B cell (primary cell): ENCODE measurements at regions not wholly inside any gene's neighbourhood (a gene's known extent, or its start where the extent isn't known, plus 50 kb on each side); places are given as distances from the start of the nearest gene placed in this dataset.

ENCODE experiments used
- ATAC-seq: fragments of 200-7000 bp; cut with Tn5 transposase; one replicate; pipeline ENCODE4 v1.10.0; 2021; ENCODE audit warnings: low read depth, mild to moderate bottlenecking, moderate number of reproducible peaks, moderate library complexity
- CTCF ChIA-PET: fragments of 350-600 bp; sonication (Branson Sonifier 250); formaldehyde crosslinking; loops from one replicate; lab custom pipeline; 2021; ENCODE audit warnings: antibody characterized with exemption, inconsistent platforms; lab: Charles Lee
- POLR2A ChIA-PET: fragments of 350-600 bp; sonication (Branson Sonifier 250); formaldehyde crosslinking; loops from one replicate; lab custom pipeline; 2021; ENCODE audit warnings: antibody characterized with exemption; lab: Charles Lee
- DNase-seq: peaks from one replicate; pipeline ENCODE4 v3.0.0; 2013
- H2AFZ ChIP-seq: 2 replicates; pipeline ENCODE4 v1.6.1; 2012; ENCODE audit warnings: mild to moderate bottlenecking, low read depth, low read length; ENCODE audit not compliant: insufficient read depth, poor library complexity, severe bottlenecking
- H3K27ac ChIP-seq, 2 donors: 1 replicate in 1 of 2; 2 replicates in 1 of 2; pipeline ENCODE4 v1.5.1; 2012 to 2013; ENCODE audit warnings: low read length in 2 of 2, mild to moderate bottlenecking in 2 of 2, moderate library complexity in 1 of 2
- H3K27me3 ChIP-seq, 4 experiments: fragments of 200-600 bp in 1 of 4; sonication (generic) in 1 of 4; replicated peaks in 1 of 4; 1 replicate in 2 of 4; 2 replicates in 2 of 4; pipeline versions ENCODE4 v1.6.1 to v1.7.0; 2013 to 2016; ENCODE audit warnings: low read length in 3 of 4, mild to moderate bottlenecking in 2 of 4, mixed read lengths in 1 of 4, moderate library complexity in 1 of 4; ENCODE audit not compliant: insufficient read depth in 4 of 4, control insufficient read depth in 3 of 4; ENCODE audit errors: control extremely low read depth in 1 of 4
- H3K36me3 ChIP-seq, 2 experiments: replicated peaks in 1 of 2; 1 replicate in 1 of 2; 2 replicates in 1 of 2; pipeline versions ENCODE4 v1.6.1 to v1.7.1; 2013; ENCODE audit warnings: low read length in 1 of 2; ENCODE audit not compliant: insufficient read depth in 2 of 2, control insufficient read depth in 1 of 2; ENCODE audit errors: control extremely low read depth in 1 of 2, extremely low read depth in 1 of 2
- H3K4me1 ChIP-seq, 2 donors: fragments of 200-600 bp in 1 of 2; sonication (generic) in 1 of 2; 1 replicate in 1 of 2; 2 replicates in 1 of 2; pipeline versions ENCODE4 v1.5.1 to v1.6.1; 2013 to 2017; ENCODE audit warnings: low read length in 2 of 2; ENCODE audit not compliant: control insufficient read depth in 2 of 2, insufficient read depth in 2 of 2
- H3K4me2 ChIP-seq: replicated peaks from 2 replicates; pipeline ENCODE3; 2012; ENCODE audit warnings: mild to moderate bottlenecking, low read depth, low read length; ENCODE audit not compliant: poor library complexity, severe bottlenecking
- H3K4me3 ChIP-seq, 5 experiments: fragments of 200-600 bp in 1 of 5; sonication (generic) in 1 of 5; 1 replicate in 3 of 5; 2 replicates in 2 of 5; pipeline versions ENCODE4 v1.5.1 to v1.7.0; 2011 to 2016; ENCODE audit warnings: low read length in 4 of 5, mild to moderate bottlenecking in 4 of 5, low read depth in 2 of 5, control low read depth in 1 of 5, moderate library complexity in 1 of 5; ENCODE audit not compliant: insufficient read depth in 1 of 5; ENCODE audit errors: control extremely low read depth in 1 of 5, extremely low read depth in 1 of 5
- H3K79me2 ChIP-seq: fragments of 200-600 bp; sonication (generic); one replicate; pipeline ENCODE4 v1.6.0; 2016; ENCODE audit warnings: low read length; ENCODE audit not compliant: control insufficient read depth, insufficient read depth
- H3K9ac ChIP-seq: fragments of 200-600 bp; sonication (generic); 2 replicates; pipeline ENCODE4 v1.6.1; 2017; ENCODE audit warnings: mild to moderate bottlenecking, low read length, moderate library complexity
- H3K9me3 ChIP-seq, 3 donors: one replicate each; pipeline versions ENCODE4 v1.6.1 to v1.7.1; 2013; ENCODE audit warnings: low read length in 2 of 3; ENCODE audit not compliant: control insufficient read depth in 2 of 3, insufficient read depth in 1 of 3; ENCODE audit errors: control extremely low read depth in 1 of 3
- H4K20me1 ChIP-seq: 2 replicates; pipeline ENCODE4 v1.6.0; 2012; ENCODE audit warnings: mild to moderate bottlenecking, low read length; ENCODE audit not compliant: insufficient read depth, control insufficient read depth, poor library complexity, severe bottlenecking
- H3K27ac Mint-ChIP-seq: one replicate; pipeline ENCODE4 v1.8.0; 2021; ENCODE audit warnings: mixed read lengths
- H3K27me3 Mint-ChIP-seq: one replicate; pipeline ENCODE4 v1.8.0; 2021; ENCODE audit warnings: mixed read lengths
- H3K4me1 Mint-ChIP-seq: one replicate; pipeline ENCODE4 v1.8.0; 2021; ENCODE audit warnings: mixed read lengths
- H3K4me3 Mint-ChIP-seq: one replicate; pipeline ENCODE4 v1.8.0; 2021; ENCODE audit warnings: mixed read lengths
- H3K9me3 Mint-ChIP-seq: one replicate; pipeline ENCODE4 v1.8.0; 2022; ENCODE audit warnings: mixed read lengths; ENCODE audit not compliant: insufficient read depth
- EZH2 ChIP-seq: IDR thresholded peaks from 2 replicates; pipeline ENCODE4 v1.6.1; 2012; ENCODE audit warnings: borderline replicate concordance, low read depth, mild to moderate bottlenecking, moderate library complexity, low read length; ENCODE audit not compliant: insufficient read depth, poor library complexity, severe bottlenecking
- WGBS: methylation state at CpG from one replicate; pipeline ENCODE4 v1.1.5; 2013; ENCODE audit warnings: missing lambda C conversion rate; ENCODE audit not compliant: insufficient coverage; 5-methylcytosine and 5-hydroxymethylcytosine counted together
- intact Hi-C: fragments of 100-400 bp; cut with micrococcal nuclease; formaldehyde crosslinking; loops from one replicate; pipeline ENCODE4 v1.10.0; 2022
- TF ChIP-seq, protein P1 (sequence below): fragments of 200-600 bp; IDR thresholded peaks from one replicate; pipeline ENCODE4 v1.8.0; 2022; ENCODE audit warnings: antibody characterized with exemption, mild to moderate bottlenecking

DNA sequence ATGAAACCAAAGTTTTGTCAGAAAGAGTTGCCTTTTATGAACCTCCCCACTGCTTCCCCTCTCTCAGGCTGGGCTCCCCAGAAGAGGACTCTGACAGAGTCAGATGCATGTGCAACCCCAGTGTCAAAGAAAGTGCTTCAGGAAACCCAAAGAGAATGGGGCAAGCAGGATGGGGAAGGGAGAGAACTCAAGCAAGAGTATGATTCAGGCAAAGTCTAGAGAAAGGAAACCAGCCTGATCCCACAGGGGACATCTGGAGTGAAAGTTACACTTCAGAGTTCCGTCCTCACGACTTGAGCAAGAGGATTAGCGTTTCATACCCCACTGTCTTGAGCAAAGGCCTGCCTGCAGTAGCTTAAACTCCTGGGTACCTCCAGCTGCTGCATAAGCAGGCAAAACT, 51.8 kb upstream of the EPC2 start:
- H3K79me2 ChIP-seq = no peaks in the 10 kb centered on the region
- Mint-ChIP-seq H3K27ac (no peak overlapping the region), H3K9me3 (no peaks in the 10 kb centered on the region), H3K27me3 (peaks cover 3% of the 10 kb centered on the region), H3K4me3 (no peak overlapping the region), H3K4me1 (no peaks in the 10 kb centered on the region)
- H3K27me3 ChIP-seq = no peaks in the 10 kb centered on the region
- ChIA-PET CTCF (no interaction called here), POLR2A (no interaction called here)
- TF ChIP-seq EZH2 = no peak
- TF ChIP-seq, protein P1, sequence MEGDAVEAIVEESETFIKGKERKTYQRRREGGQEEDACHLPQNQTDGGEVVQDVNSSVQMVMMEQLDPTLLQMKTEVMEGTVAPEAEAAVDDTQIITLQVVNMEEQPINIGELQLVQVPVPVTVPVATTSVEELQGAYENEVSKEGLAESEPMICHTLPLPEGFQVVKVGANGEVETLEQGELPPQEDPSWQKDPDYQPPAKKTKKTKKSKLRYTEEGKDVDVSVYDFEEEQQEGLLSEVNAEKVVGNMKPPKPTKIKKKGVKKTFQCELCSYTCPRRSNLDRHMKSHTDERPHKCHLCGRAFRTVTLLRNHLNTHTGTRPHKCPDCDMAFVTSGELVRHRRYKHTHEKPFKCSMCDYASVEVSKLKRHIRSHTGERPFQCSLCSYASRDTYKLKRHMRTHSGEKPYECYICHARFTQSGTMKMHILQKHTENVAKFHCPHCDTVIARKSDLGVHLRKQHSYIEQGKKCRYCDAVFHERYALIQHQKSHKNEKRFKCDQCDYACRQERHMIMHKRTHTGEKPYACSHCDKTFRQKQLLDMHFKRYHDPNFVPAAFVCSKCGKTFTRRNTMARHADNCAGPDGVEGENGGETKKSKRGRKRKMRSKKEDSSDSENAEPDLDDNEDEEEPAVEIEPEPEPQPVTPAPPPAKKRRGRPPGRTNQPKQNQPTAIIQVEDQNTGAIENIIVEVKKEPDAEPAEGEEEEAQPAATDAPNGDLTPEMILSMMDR = no peak
- DNase-seq = no peak
- H3K4me1 ChIP-seq = no peaks in the 10 kb centered on the region
- intact Hi-C loops = no loop called here
- no peak overlapping the region for H3K27ac ChIP-seq
- ATAC-seq = no peak
- no peak overlapping the region for H3K4me3 ChIP-seq
- H3K4me2 ChIP-seq = no peak overlapping the region
- H3K36me3 ChIP-seq = no peaks in the 10 kb centered on the region
- H4K20me1 ChIP-seq = no peaks in the 10 kb centered on the region
- no peak overlapping the region for H3K9ac ChIP-seq
- no peaks in the 10 kb centered on the region for H3K9me3 ChIP-seq
- no peak overlapping the region for H2AFZ ChIP-seq
- WGBS = 30% methylated on average over 3 of the region's 3 CpGs

DNA sequence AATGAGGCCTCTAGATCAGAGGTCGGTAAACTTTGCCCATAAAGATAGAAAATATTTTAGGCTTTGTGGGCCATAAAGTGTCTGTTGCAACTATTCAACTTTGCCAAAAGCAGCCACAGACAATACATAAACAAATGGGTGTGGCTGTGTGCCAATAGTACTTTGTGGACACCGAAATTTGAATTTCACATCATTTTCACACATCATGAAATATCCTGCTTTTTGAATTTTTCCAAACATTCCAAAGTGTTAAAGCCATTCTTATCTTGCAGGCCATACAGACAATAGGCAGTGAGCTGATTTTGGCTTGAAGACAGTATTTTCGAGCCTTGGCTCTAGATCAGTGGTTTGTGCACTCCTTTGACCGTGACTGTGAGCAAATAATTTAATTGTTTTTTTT, 51.1 kb upstream of the EPC2 start:
- Histone ChIP-seq H3K27me3 (no peaks in the 10 kb centered on the region), H2AFZ (no peak overlapping the region), H3K4me2 (no peak overlapping the region), H3K27ac (no peak overlapping the region), H3K36me3 (no peaks in the 10 kb centered on the region), H3K79me2 (no peaks in the 10 kb centered on the region), H4K20me1 (no peaks in the 10 kb centered on the region), H3K4me3 (no peak overlapping the region), H3K4me1 (no peaks in the 10 kb centered on the region), H3K9me3 (no peaks in the 10 kb centered on the region), H3K9ac (no peak overlapping the region)
- intact Hi-C loops = no loop called here
- DNase-seq = no peak
- 100% methylated on average over 2 of the region's 4 CpGs for WGBS
- CTCF ChIA-PET = interaction anchor here (0.7 kb wide), 1 partner anchor 26 kb away, joined by 3 read pairs; no protein-coding TSS in a partner anchor
- H3K4me3 Mint-ChIP-seq = no peak overlapping the region
- no peak overlapping the region for H3K27ac Mint-ChIP-seq
- peaks cover 3% of the 10 kb centered on the region for H3K27me3 Mint-ChIP-seq
- H3K9me3 Mint-ChIP-seq = no peaks in the 10 kb centered on the region
- no peak for TF ChIP-seq EZH2
- TF ChIP-seq, protein P1 = no peak
- POLR2A ChIA-PET = no interaction called here
- H3K4me1 Mint-ChIP-seq = peaks cover 4% of the 10 kb centered on the region
- ATAC-seq = no peak
